ENCODE measurements at regions not wholly inside any gene's neighbourhood (a gene's known extent, or its start where the extent isn't known, plus 50 kb on each side); places are given as distances from the start of the nearest gene placed in this dataset.
A peak's percentile ranks its signal among the peaks of the same experiment; 100 is the strongest.

GRCh38 chr6:142550310-142551063 lies 248.7 kb downstream of the ADGRG6 start:
- Histone ChIP-seq H3K4me2 (no peak overlapping the region), H4K20me1 (no peaks in the 10 kb centered on the region), H3K9ac (no peak overlapping the region), H3K4me3 (no peak overlapping the region), H3K27me3 (no peaks in the 10 kb centered on the region), H3K27ac (no peak overlapping the region), H3K9me3 (replicated peaks in 1 of 11) (no peaks in the 10 kb centered on the region), H3K36me3 (no peaks in the 10 kb centered on the region), H3K4me1 (no peaks in the 10 kb centered on the region)
- TF ChIP-seq Cebpa-rat (IDR thresholded peaks at IDR 0.05): no peak

- Histone ChIP-seq H3K4me1 (no peaks in the 10 kb centered on the region), H3K36me3 (no peaks in the 10 kb centered on the region), H3K9me3 (replicated peaks in 1 of 11) (no peaks in the 10 kb centered on the region), H3K9ac (no peak overlapping the region), H3K27me3 (no peaks in the 10 kb centered on the region), H3K4me3 (no peak overlapping the region), H3K4me2 (no peak overlapping the region), H4K20me1 (no peaks in the 10 kb centered on the region), H3K27ac (no peak overlapping the region)
- no peak for TF ChIP-seq Cebpa-rat (IDR thresholded peaks at IDR 0.05)
These were observed 249.5 kb downstream of the ADGRG6 start for GRCh38 chr6:142551274-142551811.

- no peak overlapping the region for H3K9ac ChIP-seq
- no peaks in the 10 kb centered on the region for H3K27me3 ChIP-seq
- H3K4me3 ChIP-seq: no peak overlapping the region
- TF ChIP-seq Cebpa-rat (IDR thresholded peaks at IDR 0.05): no peak
- H3K27ac ChIP-seq: no peak overlapping the region
- H3K36me3 ChIP-seq: no peaks in the 10 kb centered on the region
- no peaks in the 10 kb centered on the region for H3K9me3 ChIP-seq (replicated peaks in 1 of 11)
- H4K20me1 ChIP-seq: no peaks in the 10 kb centered on the region
- no peak overlapping the region for H3K4me2 ChIP-seq
- peaks cover 0 to 7% (median 0%) of the 10 kb centered on the region in 10 experiments; a peak in 3 of 20 replicates for H3K4me1 ChIP-seq
These were observed 257.0 kb downstream of the ADGRG6 start for GRCh38 chr6:142558786-142559185.

GRCh38 chr6:142561511-142562265 lies 259.9 kb downstream of the ADGRG6 start:
- H4K20me1 ChIP-seq: no peaks in the 10 kb centered on the region
- no peaks in the 10 kb centered on the region for H3K36me3 ChIP-seq
- TF ChIP-seq Cebpa-rat (IDR thresholded peaks at IDR 0.05): no peak
- no peaks in the 10 kb centered on the region for H3K27me3 ChIP-seq
- H3K27ac ChIP-seq: no peak overlapping the region
- peaks cover 0 to 7% (median 0%) of the 10 kb centered on the region in 10 experiments; a peak in 3 of 20 replicates for H3K4me1 ChIP-seq
- no peak overlapping the region for H3K4me3 ChIP-seq
- H3K4me2 ChIP-seq: no peak overlapping the region
- H3K9ac ChIP-seq: no peak overlapping the region
- no peaks in the 10 kb centered on the region for H3K9me3 ChIP-seq (replicated peaks in 1 of 11)

GRCh38 chr6:142562865-142563264 lies 261.1 kb downstream of the ADGRG6 start:
- Histone ChIP-seq H3K4me1 (peaks cover 0 to 7% (median 0%) of the 10 kb centered on the region in 10 experiments; a peak in 3 of 20 replicates), H3K9me3 (replicated peaks in 1 of 11) (no peaks in the 10 kb centered on the region), H3K36me3 (no peaks in the 10 kb centered on the region), H3K9ac (no peak overlapping the region), H3K4me3 (no peak overlapping the region), H3K27ac (no peak overlapping the region), H4K20me1 (no peaks in the 10 kb centered on the region), H3K27me3 (no peaks in the 10 kb centered on the region), H3K4me2 (no peak overlapping the region)
- no peak for TF ChIP-seq Cebpa-rat (IDR thresholded peaks at IDR 0.05)

- no peak for TF ChIP-seq Cebpa-rat (IDR thresholded peaks at IDR 0.05)
- Histone ChIP-seq H3K9ac (no peak overlapping the region), H3K4me1 (peaks cover 7 to 19% (median 16%) of the 10 kb centered on the region in 10 experiments; a peak in 17 of 20 replicates), H3K27me3 (no peaks in the 10 kb centered on the region), H3K9me3 (replicated peaks in 1 of 11) (no peaks in the 10 kb centered on the region), H3K4me3 (no peak overlapping the region), H4K20me1 (no peaks in the 10 kb centered on the region), H3K27ac (no peak overlapping the region), H3K36me3 (no peaks in the 10 kb centered on the region), H3K4me2 (no peak overlapping the region)
These were observed 265.0 kb downstream of the ADGRG6 start for GRCh38 chr6:142566628-142567396.

GRCh38 chr6:142567461-142567860 lies 265.7 kb downstream of the ADGRG6 start:
- Histone ChIP-seq H3K9ac (no peak overlapping the region), H4K20me1 (no peaks in the 10 kb centered on the region), H3K4me3 (no peak overlapping the region), H3K36me3 (no peaks in the 10 kb centered on the region), H3K27ac (no peak overlapping the region), H3K9me3 (replicated peaks in 1 of 11) (peaks cover 0 to under 1% (median 0%) of the 10 kb centered on the region in 11 experiments; a peak in 1 of 22 replicates), H3K27me3 (no peaks in the 10 kb centered on the region), H3K4me1 (peaks cover 7 to 19% (median 16%) of the 10 kb centered on the region in 10 experiments; a peak in 17 of 20 replicates), H3K4me2 (no peak overlapping the region)
- TF ChIP-seq Cebpa-rat (IDR thresholded peaks at IDR 0.05): no peak

- Histone ChIP-seq H4K20me1 (no peaks in the 10 kb centered on the region), H3K36me3 (no peaks in the 10 kb centered on the region), H3K9me3 (replicated peaks in 1 of 11) (peaks cover 10 to 17% (median 14%) of the 10 kb centered on the region in 11 experiments), H3K9ac (no peak overlapping the region), H3K4me2 (peak overlapping the region in 8 of 11 experiments; percentile 7 to 51 (median 28); a peak in 10 of 22 replicates), H3K4me3 (no peak overlapping the region), H3K27me3 (no peaks in the 10 kb centered on the region), H3K27ac (no peak overlapping the region), H3K4me1 (peaks cover 7 to 19% (median 16%) of the 10 kb centered on the region in 10 experiments; a peak in 17 of 20 replicates)
- TF ChIP-seq Cebpa-rat (IDR thresholded peaks at IDR 0.05): no peak
These were observed 267.2 kb downstream of the ADGRG6 start for GRCh38 chr6:142568857-142569597.
